Adrenal gland (tissue), 5 donors: ENCODE measurements at regions not wholly inside any gene's neighbourhood (a gene's known extent, or its start where the extent isn't known, plus 50 kb on each side); places are given as distances from the start of the nearest gene placed in this dataset.
"Not testable (repeated sequence)": the region's sequence is repeated elsewhere in the genome, so short reads cannot be mapped to it uniquely, and the experiment has no call there.

Experiments used
- POLR2A ChIP-seq, 2 donors: fragments of 450-650 bp; IDR thresholded peaks; one replicate each; pipeline ENCODE4 v1.6.1; 2017; ENCODE audit warnings: antibody characterized with exemption in 2 of 2, mild to moderate bottlenecking in 2 of 2, moderate library complexity in 1 of 2
- TF ChIP-seq, protein P1 (sequence below), 6 experiments: fragments of 450-650 bp in 4 of 6; fragments of 200-600 bp in 2 of 6; sonication (generic) in 1 of 6; IDR thresholded peaks; 1 replicate in 5 of 6; 2 replicates in 1 of 6; pipeline versions ENCODE4 v1.5.1 to v1.8.0; 2016 to 2021; ENCODE audit warnings: antibody characterized with exemption in 6 of 6, mild to moderate bottlenecking in 2 of 6, moderate library complexity in 1 of 6
- donor health status: DM: no; HTN: no; CAD: no.

DNA sequence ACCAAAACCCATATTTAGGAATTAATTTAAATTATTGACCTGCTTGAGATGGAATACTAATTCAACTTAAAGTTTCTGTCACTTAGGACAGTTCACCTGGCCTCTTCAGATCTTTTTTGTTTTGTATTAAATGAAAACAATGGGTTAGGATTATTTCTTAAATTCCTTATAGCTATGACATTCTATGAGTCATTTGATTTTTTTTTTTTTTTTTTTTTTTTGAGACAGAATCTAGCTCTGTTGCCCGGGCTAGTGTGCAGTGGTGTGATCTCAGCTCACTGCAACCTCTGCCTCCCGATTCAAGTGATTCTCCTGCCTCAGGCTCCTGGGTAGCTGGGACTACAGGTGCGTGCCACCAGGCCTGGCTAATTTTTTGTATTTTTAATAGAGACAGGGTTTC, 431.6 kb downstream of the ISL1 start:
- TF ChIP-seq, protein P1, sequence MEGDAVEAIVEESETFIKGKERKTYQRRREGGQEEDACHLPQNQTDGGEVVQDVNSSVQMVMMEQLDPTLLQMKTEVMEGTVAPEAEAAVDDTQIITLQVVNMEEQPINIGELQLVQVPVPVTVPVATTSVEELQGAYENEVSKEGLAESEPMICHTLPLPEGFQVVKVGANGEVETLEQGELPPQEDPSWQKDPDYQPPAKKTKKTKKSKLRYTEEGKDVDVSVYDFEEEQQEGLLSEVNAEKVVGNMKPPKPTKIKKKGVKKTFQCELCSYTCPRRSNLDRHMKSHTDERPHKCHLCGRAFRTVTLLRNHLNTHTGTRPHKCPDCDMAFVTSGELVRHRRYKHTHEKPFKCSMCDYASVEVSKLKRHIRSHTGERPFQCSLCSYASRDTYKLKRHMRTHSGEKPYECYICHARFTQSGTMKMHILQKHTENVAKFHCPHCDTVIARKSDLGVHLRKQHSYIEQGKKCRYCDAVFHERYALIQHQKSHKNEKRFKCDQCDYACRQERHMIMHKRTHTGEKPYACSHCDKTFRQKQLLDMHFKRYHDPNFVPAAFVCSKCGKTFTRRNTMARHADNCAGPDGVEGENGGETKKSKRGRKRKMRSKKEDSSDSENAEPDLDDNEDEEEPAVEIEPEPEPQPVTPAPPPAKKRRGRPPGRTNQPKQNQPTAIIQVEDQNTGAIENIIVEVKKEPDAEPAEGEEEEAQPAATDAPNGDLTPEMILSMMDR (IDR thresholded peaks at IDR 0.05): not testable (repeated sequence)
- not testable (repeated sequence) for TF ChIP-seq POLR2A (IDR thresholded peaks at IDR 0.05)
